Skeletal muscle cell (primary cell): ENCODE measurements at regions not wholly inside any gene's neighbourhood (a gene's known extent, or its start where the extent isn't known, plus 50 kb on each side); places are given as distances from the start of the nearest gene placed in this dataset.
"Not testable (repeated sequence)": the region's sequence is repeated elsewhere in the genome, so short reads cannot be mapped to it uniquely, and the experiment has no call there.

Experiments
- DNase-seq: peaks from one replicate; pipeline ENCODE4 v3.0.0-alpha.2; 2010; ENCODE audit warnings: low read depth
- H3K4me3 ChIP-seq: 2 replicates; pipeline ENCODE4 v1.5.1; 2011; ENCODE audit warnings: low read depth, mild to moderate bottlenecking, control low read depth, low read length, moderate library complexity

DNA sequence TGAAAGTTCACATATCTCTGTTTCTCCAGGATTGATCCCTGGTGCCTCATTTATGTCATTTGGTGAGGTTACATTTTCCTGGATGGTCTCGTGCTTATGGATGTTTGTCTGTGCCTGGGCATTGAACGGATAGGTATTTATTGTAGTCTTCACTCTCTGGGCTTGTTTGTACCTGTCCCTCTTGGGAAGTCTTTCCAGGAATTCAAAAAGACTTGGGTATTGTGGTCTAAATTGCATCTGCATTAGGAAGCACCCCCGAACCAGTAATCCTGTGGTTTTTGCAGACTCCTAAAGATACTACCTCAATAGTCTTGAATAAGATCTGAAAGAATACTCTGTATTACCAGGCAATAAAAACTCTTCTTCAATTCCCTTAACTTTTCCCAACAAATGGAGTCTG, 720.8 kb downstream of the SLC6A15 start:
- no peak overlapping the region for H3K4me3 ChIP-seq
- DNase-seq, result no peak

DNA sequence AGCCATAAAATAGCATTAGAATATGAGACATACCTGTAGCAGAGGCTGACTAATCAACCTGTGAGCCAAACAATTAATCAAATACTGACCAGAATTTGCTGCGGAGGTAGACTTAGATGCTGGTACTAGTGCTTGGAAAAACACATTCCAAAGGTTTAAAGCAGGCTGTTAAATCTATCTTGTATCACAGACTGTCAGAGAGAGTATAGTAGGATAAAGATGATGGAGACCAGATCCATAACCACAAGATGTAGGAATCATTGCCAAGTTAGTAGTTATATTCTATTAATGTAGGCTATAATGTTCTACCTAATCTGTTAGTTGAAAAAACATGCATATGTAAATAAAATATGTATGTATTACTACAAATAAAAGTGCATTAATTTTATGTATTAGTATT, 726.2 kb downstream of the SLC6A15 start:
- DNase-seq, result no peak
- no peak overlapping the region for H3K4me3 ChIP-seq

DNA sequence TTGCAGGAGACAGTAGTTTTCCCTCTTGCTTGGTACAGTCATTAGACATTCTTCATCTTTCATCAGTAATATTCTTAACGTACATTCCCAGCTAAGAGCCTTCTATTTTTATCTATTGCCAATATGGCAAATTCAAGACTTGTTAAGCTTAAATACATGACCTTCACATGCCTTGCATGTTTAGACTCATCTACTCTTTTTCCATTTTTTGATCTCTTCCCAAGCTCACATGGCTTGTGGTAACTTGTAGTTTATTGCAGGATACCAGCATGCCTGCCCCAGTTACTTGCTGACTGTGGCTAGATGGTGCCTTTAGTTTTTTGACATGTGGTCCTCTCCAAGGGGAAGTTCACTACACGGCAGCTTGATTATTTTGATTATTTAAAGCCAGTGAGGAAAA, 729.0 kb downstream of the SLC6A15 start:
- no peak for DNase-seq
- H3K4me3 ChIP-seq, result no peak overlapping the region

DNA sequence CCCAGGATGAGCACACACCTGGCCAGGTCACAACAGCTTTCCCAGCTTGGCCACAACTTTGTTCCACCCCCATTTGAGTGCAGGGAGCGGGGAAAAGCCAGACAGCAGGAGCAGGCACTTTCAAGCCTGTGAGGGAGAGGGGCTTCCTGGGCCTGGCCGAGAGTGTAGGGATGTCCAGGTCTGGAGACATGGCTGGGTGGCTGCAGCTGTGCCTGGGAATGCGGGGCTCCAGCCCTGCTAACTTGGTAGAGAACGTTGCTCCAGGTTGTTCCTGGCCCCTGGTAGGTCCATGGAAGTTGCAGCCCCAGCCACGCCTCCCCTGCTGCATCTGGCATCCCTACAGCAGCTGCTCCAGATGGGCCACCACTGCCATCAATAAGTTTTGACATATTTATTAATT, 738.5 kb downstream of the SLC6A15 start:
- H3K4me3 ChIP-seq, result no peak overlapping the region
- DNase-seq, result no peak

DNA sequence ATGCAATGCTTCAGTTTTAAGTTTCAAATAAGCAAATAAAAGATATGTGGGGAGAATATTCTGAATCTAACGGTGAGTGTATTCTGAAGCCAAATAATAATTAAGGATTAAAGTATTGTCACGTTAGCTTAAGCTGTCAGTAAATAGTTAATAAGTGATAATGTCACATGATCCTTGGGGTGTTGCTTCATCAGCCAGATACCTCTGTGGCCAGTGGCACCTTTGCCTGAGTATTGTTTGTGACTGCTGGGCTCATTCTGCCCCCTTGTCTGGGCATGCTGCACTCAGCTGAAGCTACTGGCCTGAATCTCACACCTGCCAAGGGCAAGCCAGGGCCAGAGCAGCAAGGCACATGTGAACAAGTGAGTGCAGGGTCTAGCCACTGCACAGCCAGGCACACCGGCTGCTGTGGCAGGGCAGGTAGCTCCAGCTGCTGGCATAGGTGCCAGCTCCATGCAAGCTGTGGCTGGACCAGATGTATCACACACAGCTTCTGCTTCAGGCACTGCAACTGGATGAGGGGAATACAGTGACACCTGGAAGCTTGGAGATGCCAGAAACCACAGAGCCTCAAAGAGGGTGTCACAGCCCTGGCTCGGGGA, 739.7 kb downstream of the SLC6A15 start:
- DNase-seq, result no peak
- no peak overlapping the region for H3K4me3 ChIP-seq

DNA sequence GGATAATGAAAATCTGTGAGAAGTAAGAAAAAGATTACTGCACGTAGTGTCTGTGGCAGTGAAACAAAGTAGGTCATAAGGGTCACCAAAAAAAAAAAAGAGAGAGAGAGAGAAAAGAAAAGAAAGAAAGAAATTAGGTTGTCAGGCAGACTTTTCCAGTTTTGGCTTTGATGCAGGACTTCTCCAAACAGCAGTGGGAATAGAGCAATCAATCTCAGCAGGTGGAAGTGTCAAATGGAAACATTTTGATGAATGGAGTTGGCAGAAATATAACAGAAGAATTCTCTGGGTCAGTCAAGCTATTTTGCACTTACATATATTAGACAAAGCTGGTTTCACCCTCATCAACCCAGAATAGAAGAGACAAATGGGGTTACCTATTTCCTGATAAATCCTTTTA, 745.8 kb downstream of the SLC6A15 start:
- no peak overlapping the region for H3K4me3 ChIP-seq
- DNase-seq, result no peak

DNA sequence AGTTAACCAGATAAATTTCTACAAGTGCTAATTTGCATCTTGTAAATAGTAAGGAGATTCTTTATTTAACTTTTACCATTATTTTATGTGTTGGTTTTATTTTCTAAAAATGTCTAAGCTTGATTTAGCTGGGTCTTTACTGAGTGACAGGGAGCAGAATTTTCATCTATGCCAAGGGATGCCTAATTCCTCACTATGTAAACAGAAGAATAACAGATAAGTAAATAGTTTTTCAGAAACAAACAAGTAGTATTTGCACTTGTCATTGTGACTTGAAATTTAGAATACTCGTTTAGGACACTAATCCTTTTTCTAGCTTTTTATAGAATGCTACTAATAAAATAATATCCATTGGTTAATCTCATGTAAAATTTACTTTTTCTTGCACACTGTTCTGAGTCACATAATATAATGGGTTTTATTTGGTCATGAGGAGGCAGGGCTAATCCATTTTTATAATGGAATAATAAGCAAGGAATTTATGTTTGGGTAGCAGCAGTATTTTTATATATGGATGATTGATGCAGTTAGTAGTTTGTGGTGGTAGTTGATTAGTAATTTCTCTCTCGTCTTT, 746.5 kb downstream of the SLC6A15 start:
- no peak overlapping the region for H3K4me3 ChIP-seq
- DNase-seq, result no peak

DNA sequence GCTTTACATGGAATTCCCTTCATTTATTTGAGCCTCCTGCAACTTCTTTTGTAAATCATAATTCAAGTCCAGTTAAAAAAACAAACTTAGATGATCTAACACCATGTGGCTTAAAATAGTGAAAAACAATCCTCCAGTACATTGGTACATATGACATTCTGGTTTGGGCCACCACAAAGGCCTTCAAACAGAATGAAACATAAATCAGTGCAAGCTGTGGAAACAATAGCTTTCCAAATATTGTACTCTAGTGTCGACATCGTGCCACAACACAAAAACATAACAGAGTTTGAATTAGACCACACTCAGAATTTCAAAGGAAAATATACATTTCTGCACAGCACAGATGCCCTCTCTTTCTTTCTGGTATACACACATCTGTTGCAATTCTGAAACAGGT, 751.3 kb downstream of the SLC6A15 start:
- H3K4me3 ChIP-seq, result no peak overlapping the region
- DNase-seq, result no peak

DNA sequence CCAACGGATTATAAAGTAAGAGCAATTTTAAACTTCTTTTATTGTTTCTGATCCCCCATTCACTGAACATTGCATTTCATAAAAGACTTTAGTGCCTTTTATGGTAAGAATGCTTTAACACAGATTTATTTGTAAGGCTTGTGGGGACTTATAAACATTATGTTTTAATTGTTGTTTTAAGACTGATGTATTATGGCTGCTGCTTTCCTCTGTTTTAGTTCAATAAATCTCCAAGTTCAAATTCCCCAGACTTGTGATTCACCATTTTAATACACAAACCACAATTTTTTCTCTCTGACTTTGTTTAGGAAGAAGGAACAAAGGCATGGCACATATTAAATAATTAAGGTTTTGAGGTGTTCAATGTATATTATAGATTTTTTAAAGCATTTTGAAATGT, 753.3 kb downstream of the SLC6A15 start:
- DNase-seq, result no peak
- H3K4me3 ChIP-seq, result no peak overlapping the region

DNA sequence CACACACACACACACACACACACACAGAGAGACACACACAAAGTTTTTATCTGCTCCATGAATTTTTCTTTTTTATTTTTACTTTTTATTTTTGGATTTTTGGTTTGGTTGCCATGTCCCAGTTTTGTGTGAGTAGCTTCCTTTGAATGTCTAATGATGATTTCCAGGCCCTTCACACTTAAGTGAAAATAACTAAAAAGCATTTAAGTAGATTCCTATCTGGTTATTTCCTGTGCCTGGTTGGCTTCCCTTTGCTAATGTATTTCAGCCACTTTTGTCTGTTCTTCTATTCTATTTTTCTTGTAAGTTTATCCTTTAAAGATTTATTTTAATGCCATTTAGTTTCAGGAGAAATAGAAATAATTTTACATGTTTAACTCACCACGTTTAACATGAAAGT, 755.4 kb downstream of the SLC6A15 start:
- no peak for DNase-seq
- no peak overlapping the region for H3K4me3 ChIP-seq

DNA sequence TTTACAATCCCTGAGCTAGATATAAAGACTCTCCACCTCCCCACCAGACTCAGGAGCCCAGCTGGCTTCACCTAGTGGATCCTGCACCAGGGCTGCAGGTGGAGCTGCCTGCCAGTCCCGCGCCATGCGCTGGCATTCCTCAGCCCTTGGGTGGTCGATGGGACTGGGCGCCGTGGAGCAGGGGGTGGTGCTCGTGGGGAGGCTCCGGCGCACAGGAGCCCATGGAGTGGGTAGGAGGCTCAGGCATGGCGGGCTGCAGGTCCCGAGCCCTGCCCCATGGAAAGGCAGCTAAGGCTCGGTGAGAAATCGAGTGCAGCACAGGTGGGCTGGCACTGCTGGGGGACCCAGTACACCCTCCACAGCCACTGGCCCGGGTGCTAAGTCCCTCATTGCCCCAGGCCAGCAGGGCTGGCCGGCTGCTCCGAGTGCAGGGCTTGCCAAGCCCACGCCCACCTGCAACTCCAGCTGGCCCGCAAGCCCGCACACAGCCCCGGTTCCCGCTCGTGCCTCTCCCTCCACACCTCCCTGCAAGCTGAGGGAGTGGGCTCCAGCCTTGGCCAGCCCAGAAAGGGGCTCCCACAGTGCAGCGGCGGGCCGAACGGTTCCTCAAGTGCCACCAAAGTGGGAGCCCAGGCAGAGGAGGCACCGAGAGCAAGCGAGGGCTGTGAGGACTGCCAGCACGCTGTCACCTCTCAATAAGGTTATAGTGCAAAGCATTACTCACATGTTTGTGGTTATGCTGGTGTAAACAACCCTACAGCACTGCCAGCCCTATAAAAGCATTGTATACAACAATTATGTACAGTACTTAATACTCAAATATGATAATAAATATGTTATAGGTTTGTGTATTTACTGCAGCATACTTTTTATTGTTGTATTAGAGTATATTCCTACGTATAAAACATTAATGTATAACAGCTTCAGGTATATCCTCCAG, 757.3 kb downstream of the SLC6A15 start:
- not testable (repeated sequence) for H3K4me3 ChIP-seq, DNase-seq

DNA sequence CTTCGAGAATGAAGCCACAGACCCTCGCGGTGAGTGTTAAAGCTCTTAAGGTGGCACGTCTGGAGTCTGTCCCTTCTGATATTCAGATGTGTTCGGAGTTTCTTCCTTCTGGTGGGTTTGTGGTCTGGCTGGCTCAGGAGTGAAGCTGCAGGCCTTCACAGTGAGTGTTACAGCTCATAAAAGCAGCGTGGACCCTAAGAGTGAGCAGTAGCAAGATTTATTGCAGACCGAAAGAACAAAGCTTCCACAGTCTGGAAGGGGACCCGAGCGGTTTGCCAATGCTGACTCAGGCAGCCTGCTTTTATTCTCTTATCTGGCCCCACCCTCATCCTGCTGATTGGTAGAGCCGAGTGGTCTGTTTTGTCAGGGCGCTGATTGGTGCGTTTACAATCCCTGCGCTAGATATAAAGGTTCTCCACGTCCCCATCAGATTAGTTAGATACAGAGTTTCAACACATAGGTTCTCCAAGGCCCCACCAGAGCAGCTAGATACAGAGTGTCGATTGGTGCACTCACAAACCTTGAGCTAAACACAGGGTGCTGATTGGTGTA, 758.1 kb downstream of the SLC6A15 start:
- DNase-seq, H3K4me3 ChIP-seq: not testable (repeated sequence)

DNA sequence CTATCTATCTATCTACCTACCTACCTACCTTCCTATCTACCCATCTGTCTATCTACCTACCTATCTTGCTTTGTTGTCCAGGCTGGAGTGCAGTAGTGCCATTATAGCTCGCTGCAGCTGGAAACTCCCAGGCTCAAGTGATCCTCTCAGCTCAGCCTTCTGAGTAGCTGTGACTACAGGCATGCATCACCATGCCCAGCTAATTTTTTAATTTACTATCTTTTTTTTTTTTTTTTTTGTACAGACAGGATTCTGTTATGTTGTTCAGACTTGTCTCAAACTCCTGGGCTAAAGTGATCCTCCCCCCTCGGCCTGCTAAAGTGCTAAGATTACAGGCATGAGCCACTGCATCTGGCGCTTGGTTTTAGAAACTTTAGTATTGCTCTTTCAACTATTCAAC, 762.4 kb downstream of the SLC6A15 start:
- DNase-seq, result no peak
- no peak overlapping the region for H3K4me3 ChIP-seq

DNA sequence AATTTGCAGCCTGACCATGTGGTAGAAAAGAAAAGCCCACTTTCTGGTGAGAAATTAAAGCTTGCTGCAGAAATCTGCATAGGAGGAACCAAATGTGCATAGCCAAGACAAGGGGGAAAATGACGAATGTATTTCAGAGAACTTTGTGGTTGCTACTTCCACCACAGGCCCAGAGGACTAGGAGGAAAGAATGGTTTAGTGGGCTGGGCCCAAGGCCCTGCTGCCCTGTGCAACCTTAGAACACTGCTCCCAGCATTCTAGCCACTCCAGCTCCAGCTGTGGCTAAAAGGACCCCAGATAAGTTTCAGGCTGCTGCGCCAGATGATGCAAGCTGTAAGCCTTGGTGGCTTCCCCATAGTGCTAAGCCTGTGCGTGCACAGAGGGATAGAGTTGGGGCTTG, 764.3 kb downstream of the SLC6A15 start:
- no peak overlapping the region for H3K4me3 ChIP-seq
- no peak for DNase-seq

DNA sequence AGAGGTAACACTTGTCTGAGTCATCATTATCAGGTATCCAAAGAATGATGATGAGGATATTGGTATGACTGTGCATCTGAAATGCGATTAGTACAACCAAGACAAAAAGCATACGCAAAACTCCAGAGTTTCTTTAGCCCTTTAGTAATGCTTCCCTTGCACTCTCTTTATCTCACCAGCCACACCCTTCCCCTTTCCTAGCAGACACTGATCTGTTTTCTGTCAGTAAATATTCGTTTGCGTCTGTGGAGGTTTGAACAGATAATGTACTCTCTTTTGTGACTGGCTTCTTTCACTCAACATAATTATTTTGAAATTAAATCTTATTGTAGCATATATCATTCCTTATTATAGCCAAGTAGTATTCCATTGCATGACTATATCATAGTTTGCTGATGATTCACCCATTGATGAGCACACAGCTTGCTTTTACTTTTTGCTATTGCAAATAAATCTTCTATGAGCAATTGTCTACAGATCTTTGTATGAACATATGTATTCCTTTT, 775.7 kb downstream of the SLC6A15 start:
- H3K4me3 ChIP-seq, result no peak overlapping the region
- peak; percentile 31 for DNase-seq

DNA sequence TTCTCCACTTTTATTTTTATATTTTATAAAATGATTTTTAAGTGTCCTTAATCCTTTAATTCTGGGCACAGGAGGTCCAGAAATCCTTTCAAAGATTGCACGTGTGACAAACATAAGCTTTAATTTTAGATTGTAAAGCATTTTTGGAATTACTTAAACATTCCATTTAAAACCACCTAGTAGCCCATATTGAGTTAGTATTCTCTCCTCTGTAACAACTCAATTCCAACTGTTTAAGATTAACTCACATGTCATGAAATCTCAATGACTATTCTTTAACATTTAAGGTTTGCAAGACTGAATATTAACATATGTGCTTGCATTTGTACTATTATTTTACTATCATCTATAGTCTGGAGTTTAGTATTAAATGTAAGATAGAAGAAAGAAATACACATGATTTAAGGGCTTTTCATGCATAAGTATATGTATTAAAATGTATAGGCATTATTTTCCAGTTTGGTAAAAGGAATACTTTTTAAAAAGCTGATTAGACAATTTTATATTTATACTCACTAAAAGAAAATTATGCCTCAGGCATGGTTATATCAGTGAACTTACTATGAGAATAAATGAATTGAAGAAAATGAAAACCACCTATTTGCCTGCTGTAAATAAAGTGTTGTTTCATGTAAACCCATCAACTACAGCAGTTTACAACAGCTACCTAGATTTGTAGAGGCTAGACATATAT, 776.9 kb downstream of the SLC6A15 start:
- H3K4me3 ChIP-seq, result no peak overlapping the region
- DNase-seq, result no peak

DNA sequence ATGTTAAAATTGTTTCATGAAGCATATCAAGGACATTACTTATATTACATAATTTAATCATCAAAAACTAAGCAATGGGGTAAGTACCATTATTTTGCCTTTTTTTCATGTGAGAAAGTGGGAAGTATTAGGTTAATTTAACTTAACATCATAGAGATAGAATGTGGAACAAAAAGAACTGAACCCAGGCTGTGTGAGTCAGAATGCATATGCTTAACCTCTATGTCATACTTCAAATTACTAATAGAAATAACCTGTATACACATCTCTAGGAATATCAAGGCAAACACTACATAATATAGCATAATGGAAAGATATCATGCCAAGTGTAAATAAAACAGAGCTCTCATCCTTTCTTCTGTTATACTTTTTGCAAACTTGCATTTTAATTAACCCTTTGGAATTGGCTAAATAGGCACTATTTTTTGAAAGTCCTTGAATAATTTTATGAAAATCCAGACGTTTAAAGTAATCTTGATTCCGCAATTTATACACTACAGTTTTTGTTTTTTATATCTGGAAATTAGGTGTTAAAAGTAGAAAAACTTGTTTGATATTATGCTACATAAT, 777.7 kb downstream of the SLC6A15 start:
- no peak for DNase-seq
- H3K4me3 ChIP-seq, result no peak overlapping the region

DNA sequence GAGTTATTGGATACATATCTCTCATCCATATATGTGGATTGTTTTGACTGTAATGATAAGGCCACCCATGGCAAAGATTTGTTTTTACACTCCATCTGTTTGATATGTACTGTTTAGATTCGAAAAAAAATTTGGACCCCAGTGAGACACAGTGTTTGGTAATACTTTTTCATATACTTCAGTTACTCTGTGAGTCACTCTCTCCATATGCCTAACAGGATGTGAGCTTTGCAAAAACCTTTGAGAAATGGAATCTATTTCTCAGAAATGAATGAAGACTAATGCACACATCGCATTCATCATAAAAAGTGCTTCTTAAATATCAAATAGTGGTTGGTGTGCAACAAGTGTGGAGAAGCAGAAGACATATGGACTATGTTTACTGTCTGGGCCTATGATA, 781.5 kb downstream of the SLC6A15 start:
- no peak overlapping the region for H3K4me3 ChIP-seq
- DNase-seq, result peak; percentile 46
